ENCODE measurements at regions not wholly inside any gene's neighbourhood (a gene's known extent, or its start where the extent isn't known, plus 50 kb on each side); places are given as distances from the start of the nearest gene placed in this dataset.

GRCh38 chr13:105527127-105527526, 1008.3 kb downstream of the EFNB2 start:
- no peak for DNase-seq (ENCODE audit: low read depth)

GRCh38 chr13:105519771-105520170, 1015.7 kb downstream of the EFNB2 start:
- DNase-seq (ENCODE audit: low read depth) = no peak

- DNase-seq (ENCODE audit: low read depth) = no peak
Observed at GRCh38 chr13:105518086-105518485, 1017.4 kb downstream of the EFNB2 start.

GRCh38 chr13:105514401-105514800, 1021.1 kb downstream of the EFNB2 start:
- no peak for DNase-seq (ENCODE audit: low read depth)

GRCh38 chr13:105513448-105513847, 1022.0 kb downstream of the EFNB2 start:
- no peak for DNase-seq (ENCODE audit: low read depth)

- DNase-seq (ENCODE audit: low read depth) = no peak
Observed at GRCh38 chr13:105509981-105510762, 1025.3 kb downstream of the EFNB2 start.

GRCh38 chr13:105506463-105506862, 1029.0 kb downstream of the EFNB2 start:
- DNase-seq (ENCODE audit: low read depth) = no peak

GRCh38 chr13:105502193-105502592, 1033.3 kb downstream of the EFNB2 start:
- no peak for DNase-seq (ENCODE audit: low read depth)

- DNase-seq (ENCODE audit: low read depth) = no peak
Observed at GRCh38 chr13:105497597-105497996, 1037.9 kb downstream of the EFNB2 start.

GRCh38 chr13:105492216-105492615, 1043.2 kb downstream of the EFNB2 start:
- no peak for DNase-seq (ENCODE audit: low read depth)

GRCh38 chr13:105491345-105491744, 1044.1 kb downstream of the EFNB2 start:
- no peak for DNase-seq (ENCODE audit: low read depth)

- DNase-seq (ENCODE audit: low read depth) = no peak
Observed at GRCh38 chr13:105485081-105485480, 1050.4 kb downstream of the EFNB2 start.

GRCh38 chr13:105474983-105475610, 1060.4 kb downstream of the EFNB2 start:
- DNase-seq (ENCODE audit: low read depth) = no peak

- no peak for DNase-seq (ENCODE audit: low read depth)
Observed at GRCh38 chr13:105471673-105472072, 1063.8 kb downstream of the EFNB2 start.

GRCh38 chr13:105466376-105466775, 1069.1 kb downstream of the EFNB2 start:
- DNase-seq (ENCODE audit: low read depth) = no peak

GRCh38 chr13:105465745-105466144, 1069.7 kb downstream of the EFNB2 start, which contains the start of gene DAOA:
Gene DAOA, plus strand, starts transcription at chr13:105466045.
- DNase-seq (ENCODE audit: low read depth) = no peak

GRCh38 chr13:105465251-105465650, 1070.2 kb downstream of the EFNB2 start:
- no peak for DNase-seq (ENCODE audit: low read depth)

GRCh38 chr13:105464249-105464648, 1071.2 kb downstream of the EFNB2 start:
- no peak for DNase-seq (ENCODE audit: low read depth)

- no peak for DNase-seq (ENCODE audit: low read depth)
Observed at GRCh38 chr13:105463011-105463501, 1072.4 kb downstream of the EFNB2 start.

GRCh38 chr13:105462098-105462497, 1073.4 kb downstream of the EFNB2 start:
- DNase-seq (ENCODE audit: low read depth) = no peak

GRCh38 chr13:105452895-105453294, 1082.6 kb downstream of the EFNB2 start:
- DNase-seq (ENCODE audit: low read depth) = no peak

GRCh38 chr13:105450784-105451183, 1084.7 kb downstream of the EFNB2 start:
- DNase-seq (ENCODE audit: low read depth) = no peak

GRCh38 chr13:105448811-105449210, 1086.7 kb downstream of the EFNB2 start:
- no peak for DNase-seq (ENCODE audit: low read depth)
